K562 (cell line): ENCODE measurements at regions not wholly inside any gene's neighbourhood (a gene's known extent, or its start where the extent isn't known, plus 50 kb on each side); places are given as distances from the start of the nearest gene placed in this dataset.

Experiments used
- ATAC-seq: fragments of 200-7000 bp; cut with Tn5 transposase; 3 replicates; pipeline ENCODE4 v1.9.1; 2020; ENCODE audit warnings: moderate library complexity
- BruUV-seq: library from RNA; stranded (reverse); fragments of 400-500 nt; replicated peaks from 2 replicates; lab custom pipeline; 2021; lab: Mats Ljungman, UMichigan
- CTCF ChIA-PET: fragments of 300-600 bp; formaldehyde crosslinking; extraction: SDS; loops from one replicate; lab custom pipeline; 2021; ENCODE audit warnings: low intra/inter-chr PET ratio; lab: Yijun Ruan, JAX
- POLR2A ChIA-PET: fragments of 300-600, 350-650 bp; sonication (Branson Sonifier 250); formaldehyde crosslinking; extraction: SDS; loops from one replicate; lab custom pipeline; 2021; ENCODE audit warnings: antibody characterized with exemption, inconsistent platforms; lab: Yijun Ruan, JAX
- DNase-seq, 4 experiments: peaks; one replicate each; pipeline versions ENCODE4 v3.0.0 to v3.0.0-alpha.2; 2011 to 2018; ENCODE audit warnings: low spot score in 3 of 4, mixed read lengths in 3 of 4; ENCODE audit errors: extremely low read depth in 1 of 4
- FAIRE-seq: peaks from 2 replicates; lab custom pipeline; 2011; peaks lifted over from hg19 to GRCh38; lab: Jason Lieb, UNC
- H2AFZ ChIP-seq: 2 replicates; pipeline ENCODE4 v1.6.0; 2011; ENCODE audit warnings: low read depth, low read length, control low read depth, inconsistent platforms
- H3K27ac ChIP-seq: fragments of 200-600 bp; 3 replicates; pipeline ENCODE4 v1.8.0; 2011; ENCODE audit warnings: low read depth, mild to moderate bottlenecking, control low read depth, inconsistent platforms, low read length, moderate library complexity, mixed read lengths; ENCODE audit errors: extremely low read depth
- H3K27me3 ChIP-seq, 2 experiments: fragments of 300-600 bp in 1 of 2; 2 replicates in 1 of 2; 3 replicates in 1 of 2; pipeline versions ENCODE4 v1.6.0 to v1.8.0; 2011; ENCODE audit warnings: inconsistent platforms in 2 of 2, low read length in 2 of 2, mild to moderate bottlenecking in 1 of 2, mixed read lengths in 1 of 2, moderate library complexity in 1 of 2; ENCODE audit not compliant: control insufficient read depth in 2 of 2, insufficient read depth in 2 of 2
- H3K36me3 ChIP-seq: fragments of 300-600 bp; 3 replicates; pipeline ENCODE4 v1.8.0; 2011; ENCODE audit warnings: mild to moderate bottlenecking, low read length, inconsistent platforms; ENCODE audit not compliant: control insufficient read depth, insufficient read depth
- H3K4me1 ChIP-seq, 2 experiments: fragments of 200-600 bp in 1 of 2; replicated peaks in 1 of 2; 2 replicates in 1 of 2; 3 replicates in 1 of 2; pipeline versions ENCODE4 v1.5.1 to v1.8.0; 2011; ENCODE audit warnings: inconsistent platforms in 2 of 2, low read length in 2 of 2, mild to moderate bottlenecking in 1 of 2, mixed read lengths in 1 of 2, moderate library complexity in 1 of 2; ENCODE audit not compliant: control insufficient read depth in 2 of 2, insufficient read depth in 2 of 2
- H3K4me2 ChIP-seq: 2 replicates; pipeline ENCODE4 v1.6.1; 2011; ENCODE audit warnings: low read length, control low read depth, inconsistent platforms, mixed read lengths; ENCODE audit not compliant: insufficient read depth
- H3K4me3 ChIP-seq: fragments of 200-600 bp; sonication (generic), shearing (Covaris generic); 2 replicates; pipeline ENCODE4 v1.5.1; 2016; ENCODE audit warnings: control low read depth, inconsistent platforms
- H3K79me2 ChIP-seq: fragments of 200-600 bp; 3 replicates; pipeline ENCODE4 v1.8.0; 2011; ENCODE audit warnings: low read length, inconsistent platforms; ENCODE audit not compliant: control insufficient read depth, insufficient read depth
- H3K9ac ChIP-seq, 2 experiments: 2 replicates each; pipeline versions ENCODE4 v1.6.0 to v1.6.1; 2011; ENCODE audit warnings: low read depth in 2 of 2, low read length in 2 of 2, control low read depth in 1 of 2, inconsistent platforms in 1 of 2, mild to moderate bottlenecking in 1 of 2, mixed read lengths in 1 of 2; ENCODE audit not compliant: insufficient read depth in 1 of 2
- H3K9me1 ChIP-seq: one replicate; pipeline ENCODE4 v1.6.0; 2011; ENCODE audit warnings: inconsistent platforms, mild to moderate bottlenecking, low read length, moderate library complexity; ENCODE audit not compliant: control insufficient read depth, insufficient read depth
- H3K9me3 ChIP-seq: replicated peaks from 2 replicates; pipeline ENCODE4 v1.5.1; 2011; ENCODE audit warnings: low read depth, low read length, inconsistent platforms; ENCODE audit not compliant: control insufficient read depth, insufficient read depth
- H4K20me1 ChIP-seq: replicated peaks from 2 replicates; pipeline ENCODE4 v1.6.1; 2011; ENCODE audit warnings: low read length, inconsistent platforms, mixed read lengths; ENCODE audit not compliant: control insufficient read depth, insufficient read depth
- MLX ChIP-seq, 2 experiments: fragments of 450-650 bp in 1 of 2; sonication (generic) in 1 of 2; formaldehyde crosslinking; conservative IDR thresholded peaks; 2 replicates each; pipeline versions ENCODE4 v1.4.0 to v1.8.1; 2020 to 2022; ENCODE audit warnings: mild to moderate bottlenecking in 1 of 2, missing genetic modification reagents in 1 of 2
- PCBP2 ChIP-seq: fragments of 200-400 bp; formaldehyde crosslinking; IDR thresholded peaks from 2 replicates; pipeline ENCODE4 v1.6.1; 2018; ENCODE audit warnings: low read length, low read depth, mild to moderate bottlenecking, moderate library complexity; ENCODE audit not compliant: poor library complexity, severe bottlenecking
- RBM25 ChIP-seq: fragments of 200-400 bp; formaldehyde crosslinking; IDR thresholded peaks from 2 replicates; pipeline ENCODE4 v1.6.1; 2018; ENCODE audit warnings: low read length, low read depth, moderate library complexity; ENCODE audit not compliant: severe bottlenecking
- SLC30A9 ChIP-seq: fragments of 250-450 bp; sonication (Bioruptor Pico); IDR thresholded peaks from 2 replicates; pipeline ENCODE4 v1.8.0; 2022; ENCODE audit warnings: mild to moderate bottlenecking, moderate library complexity
- ZNF134 ChIP-seq: fragments of 250-450 bp; sonication (Bioruptor Pico); conservative IDR thresholded peaks from 2 replicates; pipeline ENCODE4 v1.4.0; 2020
- whole genome bisulfite sequencing: fragments of 100-300 bp; shearing (Covaris generic); methylation state at CpG from one replicate; pipeline ENCODE4 v1.1.6; 2016; ENCODE audit warnings: low coverage, mixed read lengths; ENCODE audit not compliant: insufficient coverage; ENCODE audit errors: missing lambda C conversion rate; 5-methylcytosine and 5-hydroxymethylcytosine counted together
- in situ Hi-C: fragments of 300-500 bp; cut with MboI; formaldehyde crosslinking; loops from 4 replicates; pipeline ENCODE4 v1.15.0; 2018; ENCODE audit warnings: inconsistent platforms, mixed read lengths
- intact Hi-C: fragments of 100-400 bp; cut with micrococcal nuclease; formaldehyde crosslinking; loops from 2 replicates; pipeline ENCODE4 v1.14.2; 2022
- TF ChIP-seq, protein P1 (sequence below): sonication (generic); formaldehyde crosslinking; IDR thresholded peaks from 2 replicates; pipeline ENCODE4 v1.9.0; 2022; ENCODE audit warnings: mild to moderate bottlenecking, missing genetic modification reagents

- no peak for TF ChIP-seq SLC30A9 (CRISPR knock-in tag)
Observed at GRCh38 chr10:125462845-125463244, 220.1 kb downstream of the TEX36 start (continued).

GRCh38 chr10:125460326-125460725 is 222.6 kb downstream of the TEX36 start:
- Histone ChIP-seq H3K36me3 (no peaks in the 10 kb centered on the region), H3K9me3 (no peaks in the 10 kb centered on the region), H4K20me1 (no peaks in the 10 kb centered on the region), H3K9ac (no peak overlapping the region), H2AFZ (no peak overlapping the region), H3K4me3 (no peak overlapping the region), H3K4me2 (no peak overlapping the region), H3K9me1 (no peaks in the 10 kb centered on the region), H3K79me2 (no peaks in the 10 kb centered on the region), H3K27ac (no peak overlapping the region), H3K27me3 (peaks cover 0 to 11% of the 10 kb centered on the region in 2 experiments; a peak in 3 of 5 replicates), H3K4me1 (no peaks in the 10 kb centered on the region)
- ChIA-PET CTCF (no interaction called here), POLR2A (interaction anchor here (0.6 kb wide), 1 partner anchor 613 kb away, joined by 3 read pairs; no protein-coding TSS in a partner anchor)
- FAIRE-seq (no peak), DNase-seq (no peak), ATAC-seq (no peak)
- WGBS: 2% methylated on average over 4 of the region's 4 CpGs
- intact Hi-C loops: no loop called here
- no TSS peak for BruUV-seq
- in situ Hi-C loops: no loop called here
- TF ChIP-seq ZNF134 (CRISPR knock-in tag) (peak; percentile 95), MLX (CRISPR knock-in tag; conservative IDR thresholded peaks at IDR 0.05) (no peak), PCBP2 (no peak), RBM25 (peak; percentile 64)
- TF ChIP-seq, protein P1, sequence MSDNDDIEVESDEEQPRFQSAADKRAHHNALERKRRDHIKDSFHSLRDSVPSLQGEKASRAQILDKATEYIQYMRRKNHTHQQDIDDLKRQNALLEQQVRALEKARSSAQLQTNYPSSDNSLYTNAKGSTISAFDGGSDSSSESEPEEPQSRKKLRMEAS (CRISPR knock-in tag): no peak
